ENCODE measurements at regions not wholly inside any gene's neighbourhood (a gene's known extent, or its start where the extent isn't known, plus 50 kb on each side); places are given as distances from the start of the nearest gene placed in this dataset.

DNA sequence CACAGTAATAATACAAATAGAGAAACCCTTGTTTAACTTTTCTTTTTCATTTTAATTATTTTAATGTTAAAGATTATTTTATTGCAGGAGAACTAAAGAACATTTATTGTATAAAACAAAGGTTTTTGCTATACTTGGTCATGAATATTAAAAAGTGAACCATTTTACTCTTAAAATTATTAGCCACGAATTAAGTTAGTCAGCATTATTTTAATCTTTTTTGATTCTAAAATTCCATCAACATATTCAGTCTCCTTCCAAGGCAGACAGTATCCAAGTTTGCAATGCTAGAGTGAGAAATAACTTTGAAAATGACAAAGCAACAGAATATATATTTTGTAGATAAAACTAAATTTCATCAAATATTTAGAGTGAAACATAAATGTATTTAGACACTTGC lies 110.7 kb upstream of the CDH18 start:
- TF ChIP-seq SP1 (IDR thresholded peaks at IDR 0.05) (no peak), FOXA1 (IDR thresholded peaks at IDR 0.05) (no peak), YY1 (IDR thresholded peaks at IDR 0.05) (no peak)
- TF ChIP-seq, protein P1, sequence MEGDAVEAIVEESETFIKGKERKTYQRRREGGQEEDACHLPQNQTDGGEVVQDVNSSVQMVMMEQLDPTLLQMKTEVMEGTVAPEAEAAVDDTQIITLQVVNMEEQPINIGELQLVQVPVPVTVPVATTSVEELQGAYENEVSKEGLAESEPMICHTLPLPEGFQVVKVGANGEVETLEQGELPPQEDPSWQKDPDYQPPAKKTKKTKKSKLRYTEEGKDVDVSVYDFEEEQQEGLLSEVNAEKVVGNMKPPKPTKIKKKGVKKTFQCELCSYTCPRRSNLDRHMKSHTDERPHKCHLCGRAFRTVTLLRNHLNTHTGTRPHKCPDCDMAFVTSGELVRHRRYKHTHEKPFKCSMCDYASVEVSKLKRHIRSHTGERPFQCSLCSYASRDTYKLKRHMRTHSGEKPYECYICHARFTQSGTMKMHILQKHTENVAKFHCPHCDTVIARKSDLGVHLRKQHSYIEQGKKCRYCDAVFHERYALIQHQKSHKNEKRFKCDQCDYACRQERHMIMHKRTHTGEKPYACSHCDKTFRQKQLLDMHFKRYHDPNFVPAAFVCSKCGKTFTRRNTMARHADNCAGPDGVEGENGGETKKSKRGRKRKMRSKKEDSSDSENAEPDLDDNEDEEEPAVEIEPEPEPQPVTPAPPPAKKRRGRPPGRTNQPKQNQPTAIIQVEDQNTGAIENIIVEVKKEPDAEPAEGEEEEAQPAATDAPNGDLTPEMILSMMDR (IDR thresholded peaks at IDR 0.05; ENCODE audit: low read depth, low read length, missing input control) = no peak
- TF ChIP-seq, protein P2, sequence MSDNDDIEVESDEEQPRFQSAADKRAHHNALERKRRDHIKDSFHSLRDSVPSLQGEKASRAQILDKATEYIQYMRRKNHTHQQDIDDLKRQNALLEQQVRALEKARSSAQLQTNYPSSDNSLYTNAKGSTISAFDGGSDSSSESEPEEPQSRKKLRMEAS (IDR thresholded peaks at IDR 0.05) = no peak
- TF ChIP-seq, protein P3, sequence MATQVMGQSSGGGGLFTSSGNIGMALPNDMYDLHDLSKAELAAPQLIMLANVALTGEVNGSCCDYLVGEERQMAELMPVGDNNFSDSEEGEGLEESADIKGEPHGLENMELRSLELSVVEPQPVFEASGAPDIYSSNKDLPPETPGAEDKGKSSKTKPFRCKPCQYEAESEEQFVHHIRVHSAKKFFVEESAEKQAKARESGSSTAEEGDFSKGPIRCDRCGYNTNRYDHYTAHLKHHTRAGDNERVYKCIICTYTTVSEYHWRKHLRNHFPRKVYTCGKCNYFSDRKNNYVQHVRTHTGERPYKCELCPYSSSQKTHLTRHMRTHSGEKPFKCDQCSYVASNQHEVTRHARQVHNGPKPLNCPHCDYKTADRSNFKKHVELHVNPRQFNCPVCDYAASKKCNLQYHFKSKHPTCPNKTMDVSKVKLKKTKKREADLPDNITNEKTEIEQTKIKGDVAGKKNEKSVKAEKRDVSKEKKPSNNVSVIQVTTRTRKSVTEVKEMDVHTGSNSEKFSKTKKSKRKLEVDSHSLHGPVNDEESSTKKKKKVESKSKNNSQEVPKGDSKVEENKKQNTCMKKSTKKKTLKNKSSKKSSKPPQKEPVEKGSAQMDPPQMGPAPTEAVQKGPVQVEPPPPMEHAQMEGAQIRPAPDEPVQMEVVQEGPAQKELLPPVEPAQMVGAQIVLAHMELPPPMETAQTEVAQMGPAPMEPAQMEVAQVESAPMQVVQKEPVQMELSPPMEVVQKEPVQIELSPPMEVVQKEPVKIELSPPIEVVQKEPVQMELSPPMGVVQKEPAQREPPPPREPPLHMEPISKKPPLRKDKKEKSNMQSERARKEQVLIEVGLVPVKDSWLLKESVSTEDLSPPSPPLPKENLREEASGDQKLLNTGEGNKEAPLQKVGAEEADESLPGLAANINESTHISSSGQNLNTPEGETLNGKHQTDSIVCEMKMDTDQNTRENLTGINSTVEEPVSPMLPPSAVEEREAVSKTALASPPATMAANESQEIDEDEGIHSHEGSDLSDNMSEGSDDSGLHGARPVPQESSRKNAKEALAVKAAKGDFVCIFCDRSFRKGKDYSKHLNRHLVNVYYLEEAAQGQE (IDR thresholded peaks at IDR 0.05) = no peak
